ENCODE measurements at regions not wholly inside any gene's neighbourhood (a gene's known extent, or its start where the extent isn't known, plus 50 kb on each side); places are given as distances from the start of the nearest gene placed in this dataset.
A peak's percentile ranks its signal among the peaks of the same experiment; 100 is the strongest.

DNA sequence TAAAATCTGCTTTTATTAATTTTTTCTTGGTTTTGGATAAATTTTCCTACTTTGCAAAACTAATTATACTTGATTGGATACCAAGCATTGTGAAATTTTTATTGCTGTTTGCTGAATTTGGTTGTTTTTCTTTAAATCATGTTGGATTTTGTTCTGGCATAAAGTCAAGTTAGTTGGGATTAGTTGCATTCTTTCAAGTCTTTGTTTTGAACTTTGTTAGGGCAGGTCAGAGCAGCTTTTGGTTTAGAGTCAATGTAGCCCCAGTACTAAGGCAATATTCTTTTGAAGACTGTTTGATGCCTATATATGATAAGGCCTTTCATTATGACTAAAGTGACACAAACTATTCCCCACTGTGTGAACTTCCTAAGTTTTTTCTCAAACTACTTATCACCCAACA, 531.1 kb downstream of the RASEF start:
- ATAC-seq (no peak), FAIRE-seq (no peak), DNase-seq (ENCODE audit: low read depth in 1 of 2, low spot score in 1 of 2) (no peak)
- TF ChIP-seq JUNB (IDR thresholded peaks at IDR 0.05) (no peak), CEBPB (IDR thresholded peaks at IDR 0.05) (no peak)
- Histone ChIP-seq H3K4me3 (no peak overlapping the region), H3K4me2 (no peak overlapping the region), H3K4me1 (no peaks in the 10 kb centered on the region), H3K27ac (no peak overlapping the region), H3K9me3 (peaks cover 5% of the 10 kb centered on the region; the same call in 2 of the 3 replicates)
- CTCF ChIA-PET: no interaction called here
- POLR2A ChIA-PET: no interaction called here

- ChIA-PET POLR2A (no interaction called here), CTCF (interaction anchor here (0.6 to 1.2 kb wide), 3 partner anchors 74 to 515 kb away, joined by 3 to 5 read pairs (median 4); no protein-coding TSS in a partner anchor)
- Histone ChIP-seq H3K27ac (no peak overlapping the region), H3K4me2 (no peak overlapping the region), H3K4me1 (no peaks in the 10 kb centered on the region), H3K4me3 (no peak overlapping the region), H3K9me3 (no peaks in the 10 kb centered on the region; the same call in 2 of the 3 replicates)
- 10% methylated on average over 2 of the region's 2 CpGs for WGBS (ENCODE audit: missing lambda C conversion rate)
- DNase-seq (ENCODE audit: low read depth in 1 of 2, low spot score in 1 of 2): peak in 1 of 2 experiments; percentile 3
- ATAC-seq: no peak; a peak in 1 of 6 replicates
- TF ChIP-seq RAD21 (conservative IDR thresholded peaks at IDR 0.05 in 1 of 2, IDR thresholded peaks at IDR 0.05 in 1 of 2) (peak in 1 of 2 experiments; percentile 49; a peak in 3 of 5 replicates), RFX5 (IDR thresholded peaks at IDR 0.05) (no peak), EP300 (IDR thresholded peaks at IDR 0.05) (no peak), SMC3 (IDR thresholded peaks at IDR 0.05) (peak; percentile 34; the same call in 1 of the 3 replicates), NPAS2 (CRISPR knock-in tag; IDR thresholded peaks at IDR 0.05; ENCODE audit: borderline replicate concordance) (no peak), HEYL (CRISPR knock-in tag; IDR thresholded peaks at IDR 0.05) (no peak), MAFK (IDR thresholded peaks at IDR 0.05; ENCODE audit: partially characterized antibody) (no peak)
- TF ChIP-seq, protein P1, sequence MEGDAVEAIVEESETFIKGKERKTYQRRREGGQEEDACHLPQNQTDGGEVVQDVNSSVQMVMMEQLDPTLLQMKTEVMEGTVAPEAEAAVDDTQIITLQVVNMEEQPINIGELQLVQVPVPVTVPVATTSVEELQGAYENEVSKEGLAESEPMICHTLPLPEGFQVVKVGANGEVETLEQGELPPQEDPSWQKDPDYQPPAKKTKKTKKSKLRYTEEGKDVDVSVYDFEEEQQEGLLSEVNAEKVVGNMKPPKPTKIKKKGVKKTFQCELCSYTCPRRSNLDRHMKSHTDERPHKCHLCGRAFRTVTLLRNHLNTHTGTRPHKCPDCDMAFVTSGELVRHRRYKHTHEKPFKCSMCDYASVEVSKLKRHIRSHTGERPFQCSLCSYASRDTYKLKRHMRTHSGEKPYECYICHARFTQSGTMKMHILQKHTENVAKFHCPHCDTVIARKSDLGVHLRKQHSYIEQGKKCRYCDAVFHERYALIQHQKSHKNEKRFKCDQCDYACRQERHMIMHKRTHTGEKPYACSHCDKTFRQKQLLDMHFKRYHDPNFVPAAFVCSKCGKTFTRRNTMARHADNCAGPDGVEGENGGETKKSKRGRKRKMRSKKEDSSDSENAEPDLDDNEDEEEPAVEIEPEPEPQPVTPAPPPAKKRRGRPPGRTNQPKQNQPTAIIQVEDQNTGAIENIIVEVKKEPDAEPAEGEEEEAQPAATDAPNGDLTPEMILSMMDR (IDR thresholded peaks at IDR 0.05): peak; percentile 37; the same call in 2 of the 3 replicates
- FAIRE-seq: peak; percentile 94
Observed at GRCh38 chr9:82532504-82533180, 530.3 kb downstream of the RASEF start.

DNA sequence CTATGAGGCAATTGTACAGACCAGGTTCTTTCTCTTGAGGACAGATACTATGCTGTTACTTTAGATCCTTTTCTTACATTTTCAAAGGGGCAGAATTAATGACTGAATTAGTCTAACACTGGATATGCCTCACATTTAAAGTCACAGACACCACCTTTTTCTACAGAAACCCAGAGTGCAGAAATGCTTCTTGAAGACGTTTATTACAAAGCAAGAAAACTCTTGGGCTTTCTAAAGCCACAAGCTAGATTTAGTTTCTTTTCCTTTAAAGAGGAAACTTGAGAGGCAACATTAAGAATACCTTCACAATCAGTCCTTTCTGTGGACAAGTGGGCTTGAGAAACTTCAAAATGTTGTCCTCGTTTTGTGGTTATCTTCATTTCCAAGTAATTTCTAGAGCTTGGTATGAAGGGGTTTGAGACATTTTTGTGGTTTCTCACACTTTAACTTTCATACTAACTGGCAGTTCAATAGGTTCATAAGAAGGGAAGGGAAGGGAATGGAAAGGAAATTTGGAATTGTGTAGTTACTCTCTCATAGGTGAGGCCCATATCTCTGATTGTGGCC, 527.4 kb downstream of the RASEF start:
- CTCF ChIA-PET: no interaction called here
- Histone ChIP-seq H3K4me1 (no peaks in the 10 kb centered on the region), H3K9me3 (no peaks in the 10 kb centered on the region; the same call in 2 of the 3 replicates), H3K27ac (no peak overlapping the region), H3K4me3 (no peak overlapping the region), H3K4me2 (no peak overlapping the region)
- 10% methylated on average over 2 of the region's 2 CpGs for WGBS (ENCODE audit: missing lambda C conversion rate)
- no peak for ATAC-seq
- POLR2A ChIA-PET: no interaction called here
- DNase-seq (ENCODE audit: low read depth in 1 of 2, low spot score in 1 of 2): no peak
- no peak for FAIRE-seq
- TF ChIP-seq EHF (CRISPR knock-in tag; IDR thresholded peaks at IDR 0.05) (no peak), HMGXB4 (CRISPR knock-in tag; IDR thresholded peaks at IDR 0.05; ENCODE audit: borderline replicate concordance) (no peak), EHMT2 (IDR thresholded peaks at IDR 0.05; ENCODE audit: low read depth) (no peak), POLR2A (IDR thresholded peaks at IDR 0.05; ENCODE audit: low read length) (no peak), REST (IDR thresholded peaks at IDR 0.05) (no peak), RNF2 (IDR thresholded peaks at IDR 0.05; ENCODE audit: borderline replicate concordance, low read depth) (no peak), EP300 (IDR thresholded peaks at IDR 0.05) (no peak), RARB (CRISPR knock-in tag; IDR thresholded peaks at IDR 0.05) (no peak), NPAS2 (CRISPR knock-in tag; IDR thresholded peaks at IDR 0.05; ENCODE audit: borderline replicate concordance) (no peak), BCL3 (IDR thresholded peaks at IDR 0.05) (no peak), FOSB (CRISPR knock-in tag; IDR thresholded peaks at IDR 0.05) (no peak)
- TF ChIP-seq, protein P2, sequence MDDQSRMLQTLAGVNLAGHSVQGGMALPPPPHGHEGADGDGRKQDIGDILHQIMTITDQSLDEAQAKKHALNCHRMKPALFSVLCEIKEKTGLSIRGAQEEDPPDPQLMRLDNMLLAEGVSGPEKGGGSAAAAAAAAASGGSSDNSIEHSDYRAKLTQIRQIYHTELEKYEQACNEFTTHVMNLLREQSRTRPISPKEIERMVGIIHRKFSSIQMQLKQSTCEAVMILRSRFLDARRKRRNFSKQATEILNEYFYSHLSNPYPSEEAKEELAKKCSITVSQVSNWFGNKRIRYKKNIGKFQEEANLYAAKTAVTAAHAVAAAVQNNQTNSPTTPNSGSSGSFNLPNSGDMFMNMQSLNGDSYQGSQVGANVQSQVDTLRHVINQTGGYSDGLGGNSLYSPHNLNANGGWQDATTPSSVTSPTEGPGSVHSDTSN (IDR thresholded peaks at IDR 0.05): no peak
- TF ChIP-seq, protein P1 (IDR thresholded peaks at IDR 0.05): no peak

Measured in A549 (cell line).